ENCODE measurements at regions not wholly inside any gene's neighbourhood (a gene's known extent, or its start where the extent isn't known, plus 50 kb on each side); places are given as distances from the start of the nearest gene placed in this dataset.

- H3K27me3 ChIP-seq (ENCODE audit: insufficient read depth, low read depth), result no peaks in the 10 kb centered on the region
- TF ChIP-seq CTCF (conservative IDR thresholded peaks at IDR 0.05; ENCODE audit: low read depth, low read length), result no peak
- no peak overlapping the region for H3K4me2 ChIP-seq
- no peak overlapping the region for H2AFZ ChIP-seq (ENCODE audit: low read depth)
- H3K27ac ChIP-seq, result no peak overlapping the region
- no peak overlapping the region for H3K9ac ChIP-seq
- no peaks in the 10 kb centered on the region for H4K20me1 ChIP-seq (ENCODE audit: insufficient read depth)
- no peak overlapping the region for H3K4me3 ChIP-seq (IDR thresholded peaks at IDR 0.05; ENCODE audit: insufficient read depth, low read depth, low read length)
- no peaks in the 10 kb centered on the region for H3K36me3 ChIP-seq (ENCODE audit: insufficient read depth)
- H3K4me1 ChIP-seq (ENCODE audit: low read depth, poor library complexity, severe bottlenecking), result no peaks in the 10 kb centered on the region
- no peaks in the 10 kb centered on the region for H3K79me2 ChIP-seq (ENCODE audit: insufficient read depth, low read depth)
Measured at GRCh38 chr10:83943049-83943448, 196.3 kb upstream of the GHITM start.

- H3K27ac ChIP-seq, result no peak overlapping the region
- no peaks in the 10 kb centered on the region for H3K27me3 ChIP-seq (ENCODE audit: insufficient read depth, low read depth)
- H3K4me2 ChIP-seq, result no peak overlapping the region
- no peaks in the 10 kb centered on the region for H3K4me1 ChIP-seq (ENCODE audit: low read depth, poor library complexity, severe bottlenecking)
- no peak overlapping the region for H2AFZ ChIP-seq (ENCODE audit: low read depth)
- no peak overlapping the region for H3K4me3 ChIP-seq (IDR thresholded peaks at IDR 0.05; ENCODE audit: insufficient read depth, low read depth, low read length)
- H3K9ac ChIP-seq, result no peak overlapping the region
- no peaks in the 10 kb centered on the region for H3K79me2 ChIP-seq (ENCODE audit: insufficient read depth, low read depth)
- no peaks in the 10 kb centered on the region for H3K36me3 ChIP-seq (ENCODE audit: insufficient read depth)
- TF ChIP-seq CTCF (conservative IDR thresholded peaks at IDR 0.05; ENCODE audit: low read depth, low read length), result no peak
- no peaks in the 10 kb centered on the region for H4K20me1 ChIP-seq (ENCODE audit: insufficient read depth)
Measured at GRCh38 chr10:83943920-83944319, 195.4 kb upstream of the GHITM start.

GRCh38 chr10:83945982-83946718 lies 193.2 kb upstream of the GHITM start:
- Histone ChIP-seq H4K20me1 (ENCODE audit: insufficient read depth) (no peaks in the 10 kb centered on the region), H3K4me1 (ENCODE audit: low read depth, poor library complexity, severe bottlenecking) (no peaks in the 10 kb centered on the region), H3K4me2 (no peak overlapping the region), H3K9ac (no peak overlapping the region), H3K4me3 (IDR thresholded peaks at IDR 0.05; ENCODE audit: insufficient read depth, low read depth, low read length) (no peak overlapping the region), H3K79me2 (ENCODE audit: insufficient read depth, low read depth) (no peaks in the 10 kb centered on the region), H2AFZ (ENCODE audit: low read depth) (no peak overlapping the region), H3K27ac (no peak overlapping the region), H3K27me3 (ENCODE audit: insufficient read depth, low read depth) (no peaks in the 10 kb centered on the region), H3K36me3 (ENCODE audit: insufficient read depth) (no peaks in the 10 kb centered on the region)
- TF ChIP-seq CTCF (conservative IDR thresholded peaks at IDR 0.05; ENCODE audit: low read depth, low read length), result no peak

GRCh38 chr10:83952314-83952713 lies 187.0 kb upstream of the GHITM start:
- Histone ChIP-seq H3K79me2 (ENCODE audit: insufficient read depth, low read depth) (no peaks in the 10 kb centered on the region), H3K4me2 (no peak overlapping the region), H3K9ac (no peak overlapping the region), H3K4me3 (IDR thresholded peaks at IDR 0.05; ENCODE audit: insufficient read depth, low read depth, low read length) (no peak overlapping the region), H4K20me1 (ENCODE audit: insufficient read depth) (no peaks in the 10 kb centered on the region), H3K4me1 (ENCODE audit: low read depth, poor library complexity, severe bottlenecking) (no peaks in the 10 kb centered on the region), H3K27ac (no peak overlapping the region), H2AFZ (ENCODE audit: low read depth) (no peak overlapping the region), H3K36me3 (ENCODE audit: insufficient read depth) (no peaks in the 10 kb centered on the region), H3K27me3 (ENCODE audit: insufficient read depth, low read depth) (no peaks in the 10 kb centered on the region)
- no peak for TF ChIP-seq CTCF (conservative IDR thresholded peaks at IDR 0.05; ENCODE audit: low read depth, low read length)

All from KMS-11 (cell line).